GM21786 (cell line): ENCODE measurements at regions not wholly inside any gene's neighbourhood (a gene's known extent, or its start where the extent isn't known, plus 50 kb on each side); places are given as distances from the start of the nearest gene placed in this dataset.

Source experiments
- ATAC-seq: cut with Tn5 transposase; IDR thresholded peaks from one replicate; pipeline ENCODE4 v1.9.1; 2021; ENCODE audit not compliant: unreplicated experiment

DNA sequence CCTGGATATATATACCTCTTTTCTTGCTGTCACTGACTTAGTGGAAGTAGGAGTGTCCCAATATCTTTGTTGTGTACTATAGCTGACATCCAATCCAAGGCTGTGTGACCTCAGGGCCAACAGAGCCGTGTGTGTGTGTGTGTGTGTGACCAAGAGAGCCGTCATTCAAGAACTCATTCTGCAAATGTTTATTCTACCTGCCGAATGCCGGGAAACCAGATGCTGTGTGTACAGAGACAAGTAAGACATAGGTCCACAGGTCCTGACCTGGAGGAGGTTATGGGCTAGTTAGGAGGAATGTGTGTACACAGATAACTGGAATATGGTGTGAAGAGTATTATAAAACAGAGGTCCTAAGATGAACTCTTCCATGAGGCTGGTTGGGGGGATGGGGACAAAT, 190.0 kb downstream of the DHX35 start:
- no peak for ATAC-seq

DNA sequence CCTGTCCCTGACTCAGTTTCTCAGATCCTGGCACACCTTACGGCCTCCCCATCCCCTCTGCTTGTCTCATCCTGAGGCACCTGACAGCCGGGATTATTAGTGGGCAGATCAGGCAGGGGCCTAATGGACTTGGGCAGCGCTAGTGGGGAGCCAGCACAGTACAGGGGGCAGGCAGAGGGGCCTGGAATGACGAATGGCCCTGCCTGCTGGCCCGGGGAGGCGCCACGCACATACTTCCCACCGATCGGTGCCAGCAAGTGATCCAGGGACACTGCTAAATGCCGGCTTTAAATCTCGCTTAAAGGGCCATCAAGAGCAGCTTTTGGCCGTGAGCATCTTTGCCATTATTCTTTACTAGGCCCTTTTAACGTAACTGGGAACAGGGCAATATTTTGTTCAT, 188.4 kb downstream of the DHX35 start:
- no peak for ATAC-seq

DNA sequence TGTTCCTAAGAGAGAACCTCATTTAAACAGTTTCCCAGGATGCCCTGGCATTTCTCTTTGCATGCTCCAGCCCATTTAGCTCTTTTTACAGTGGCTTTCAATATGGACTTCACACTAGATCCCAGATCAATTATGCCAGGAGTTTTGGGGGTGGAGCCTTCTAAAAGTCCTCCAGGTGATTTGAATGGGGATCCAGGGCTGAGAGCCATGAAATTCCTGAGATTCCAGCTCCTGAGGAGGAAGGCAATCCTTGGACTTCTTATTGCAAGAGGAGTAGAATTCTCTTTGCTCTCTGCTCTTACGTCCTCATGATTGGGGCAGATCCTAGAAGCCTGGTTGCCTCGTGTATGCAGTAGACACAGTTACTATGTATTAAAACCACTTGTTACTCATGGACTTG, 184.2 kb downstream of the DHX35 start:
- ATAC-seq = no peak

DNA sequence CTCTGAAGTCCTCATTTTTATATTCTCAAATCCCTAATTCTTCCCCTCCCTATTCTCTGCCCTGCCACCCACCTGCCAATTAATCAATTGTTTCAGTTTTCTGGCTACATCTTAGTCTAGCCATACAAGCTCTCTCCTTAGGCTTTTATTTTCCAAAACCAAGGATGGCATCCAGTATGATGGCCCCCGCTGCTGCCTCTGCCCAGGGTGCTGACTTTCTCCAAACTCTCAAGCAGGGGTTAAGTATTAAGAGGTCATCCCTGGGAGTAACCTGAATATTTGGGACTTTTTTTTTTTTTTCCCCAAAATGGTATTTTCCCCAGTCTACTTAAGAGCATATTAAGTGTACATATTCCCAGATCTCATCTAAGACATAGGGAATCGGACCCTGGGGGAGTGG, 183.8 kb downstream of the DHX35 start:
- no peak for ATAC-seq

GRCh38 chr20:39144757-39145156, 182.6 kb downstream of the DHX35 start:
- no peak for ATAC-seq

GRCh38 chr20:39142407-39143096, 180.4 kb downstream of the DHX35 start:
- no peak for ATAC-seq

- ATAC-seq = no peak
Observed at GRCh38 chr20:39137299-39137698, 175.2 kb downstream of the DHX35 start.

GRCh38 chr20:39136798-39137197, 174.7 kb downstream of the DHX35 start:
- no peak for ATAC-seq

GRCh38 chr20:39135885-39136544, 173.9 kb downstream of the DHX35 start:
- no peak for ATAC-seq

- ATAC-seq = no peak
Observed at GRCh38 chr20:39133201-39133600, 171.1 kb downstream of the DHX35 start.

DNA sequence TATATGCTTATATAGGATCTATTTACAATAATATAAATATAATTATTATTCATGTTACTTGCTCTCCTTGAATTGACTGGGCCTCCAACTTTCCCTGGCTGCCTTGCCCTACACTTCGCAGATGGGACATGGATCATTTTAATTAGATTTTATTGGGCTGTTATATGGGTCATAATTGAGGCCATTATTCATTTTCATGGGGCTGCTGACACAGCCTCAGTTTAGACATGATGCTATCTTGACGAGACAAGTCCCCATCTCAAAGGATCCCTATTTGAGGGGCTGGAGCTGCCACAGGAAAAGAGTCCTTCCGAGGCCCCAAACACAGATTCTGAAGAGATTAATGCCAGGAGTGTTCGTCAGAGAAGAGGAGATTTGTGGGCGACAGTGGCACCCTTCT, 170.4 kb downstream of the DHX35 start:
- no peak for ATAC-seq

GRCh38 chr20:39132093-39132492, 169.9 kb downstream of the DHX35 start:
- no peak for ATAC-seq

DNA sequence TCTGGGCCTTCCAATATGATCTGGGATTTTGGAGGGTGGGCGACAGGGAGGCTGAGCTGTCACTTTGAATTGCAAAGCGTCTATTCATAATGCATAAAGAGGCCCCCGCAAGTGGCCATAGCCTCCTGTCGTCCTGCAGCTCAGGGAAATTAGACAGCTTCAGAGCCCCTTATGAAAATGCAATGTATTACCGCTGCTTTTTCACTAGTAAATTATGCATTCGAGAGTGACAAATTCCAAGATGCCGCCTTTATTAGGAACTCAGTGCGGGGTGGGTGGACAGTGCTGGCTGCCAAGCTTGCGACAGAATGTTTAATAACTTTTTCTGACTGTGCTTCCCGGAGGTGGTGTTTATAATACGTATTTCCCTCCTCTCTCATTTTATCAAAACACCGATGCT, 168.5 kb downstream of the DHX35 start:
- no peak for ATAC-seq

DNA sequence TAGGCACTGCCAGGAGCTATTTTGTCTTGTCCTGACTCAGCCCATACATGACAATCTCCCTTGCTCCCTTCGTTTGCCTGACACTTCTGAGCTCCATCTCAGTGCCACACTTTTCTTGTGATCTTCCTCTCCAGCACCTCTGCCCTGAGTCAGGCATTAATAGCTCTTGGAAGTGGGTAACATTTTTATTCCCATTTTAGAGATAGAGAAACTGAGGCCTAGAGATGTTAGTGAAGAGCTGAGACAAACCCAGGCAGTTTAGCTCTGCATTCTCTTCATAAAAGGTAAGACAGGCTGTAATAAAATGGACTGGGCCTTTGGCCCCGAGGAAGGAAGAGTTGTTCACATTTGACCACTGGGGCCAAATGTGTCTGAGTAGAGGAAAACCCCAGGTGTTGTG, 167.4 kb downstream of the DHX35 start:
- no peak for ATAC-seq

DNA sequence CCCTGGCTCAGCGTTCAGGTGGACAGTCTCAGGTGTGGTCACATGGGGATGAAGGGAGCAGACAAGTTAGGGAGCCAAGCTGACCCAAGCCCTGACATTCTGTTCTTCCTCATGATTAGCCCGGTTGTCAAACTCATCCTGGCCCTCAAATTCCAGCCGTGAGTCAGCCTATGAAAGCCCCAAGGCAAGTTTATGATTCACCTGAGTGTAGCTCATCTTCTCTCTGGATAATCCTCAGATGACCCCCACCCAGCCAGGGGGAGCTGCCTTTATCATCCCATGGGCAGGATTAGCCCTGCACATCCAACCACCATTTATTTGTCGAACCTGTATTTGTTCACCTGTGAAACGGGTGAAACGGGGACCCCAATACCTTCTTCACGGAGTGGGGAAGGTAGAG, 161.9 kb downstream of the DHX35 start:
- ATAC-seq = no peak

- ATAC-seq = no peak
Observed at GRCh38 chr20:39123185-39123557, 161.0 kb downstream of the DHX35 start.

DNA sequence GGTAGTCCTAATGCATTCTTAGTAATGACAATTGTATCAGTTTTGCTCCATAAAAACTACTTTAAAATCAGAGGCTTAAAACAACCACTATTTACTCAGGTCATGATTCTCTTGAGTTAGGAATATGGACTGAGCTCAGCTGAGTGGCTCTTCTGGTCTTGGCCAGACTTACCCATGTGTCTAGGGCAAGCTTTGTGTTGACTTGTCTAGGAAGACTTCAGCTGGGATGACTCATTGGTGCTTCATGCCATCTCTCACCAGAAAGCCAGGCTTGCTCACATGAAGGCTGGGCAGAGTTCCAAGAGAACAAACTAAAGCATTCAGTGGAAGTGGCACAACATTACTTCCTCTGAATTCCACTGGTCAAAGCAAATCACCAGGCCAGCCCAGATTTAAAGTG, 155.3 kb downstream of the DHX35 start:
- ATAC-seq = no peak

DNA sequence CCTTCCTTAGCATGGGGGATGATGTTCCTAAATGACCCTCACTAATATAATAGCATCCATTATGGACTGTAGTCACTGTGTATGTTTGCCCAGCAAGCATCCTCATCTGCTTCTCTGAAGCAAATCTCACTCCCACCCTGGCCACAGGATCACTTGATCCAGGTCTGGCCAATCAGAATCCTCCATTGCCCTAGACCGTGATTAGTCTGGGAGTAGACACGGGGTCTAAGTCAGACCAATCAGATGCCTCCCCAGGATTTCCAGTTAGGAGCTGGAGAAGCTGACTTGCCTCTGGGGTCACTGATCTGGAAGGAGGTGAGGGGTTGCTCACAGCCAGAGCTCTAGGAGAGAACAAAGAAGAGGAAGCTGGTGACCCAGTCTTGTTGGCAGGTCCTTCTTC, 153.9 kb downstream of the DHX35 start:
- no peak for ATAC-seq

- ATAC-seq = no peak
Observed at GRCh38 chr20:39112178-39112743, 150.1 kb downstream of the DHX35 start.

DNA sequence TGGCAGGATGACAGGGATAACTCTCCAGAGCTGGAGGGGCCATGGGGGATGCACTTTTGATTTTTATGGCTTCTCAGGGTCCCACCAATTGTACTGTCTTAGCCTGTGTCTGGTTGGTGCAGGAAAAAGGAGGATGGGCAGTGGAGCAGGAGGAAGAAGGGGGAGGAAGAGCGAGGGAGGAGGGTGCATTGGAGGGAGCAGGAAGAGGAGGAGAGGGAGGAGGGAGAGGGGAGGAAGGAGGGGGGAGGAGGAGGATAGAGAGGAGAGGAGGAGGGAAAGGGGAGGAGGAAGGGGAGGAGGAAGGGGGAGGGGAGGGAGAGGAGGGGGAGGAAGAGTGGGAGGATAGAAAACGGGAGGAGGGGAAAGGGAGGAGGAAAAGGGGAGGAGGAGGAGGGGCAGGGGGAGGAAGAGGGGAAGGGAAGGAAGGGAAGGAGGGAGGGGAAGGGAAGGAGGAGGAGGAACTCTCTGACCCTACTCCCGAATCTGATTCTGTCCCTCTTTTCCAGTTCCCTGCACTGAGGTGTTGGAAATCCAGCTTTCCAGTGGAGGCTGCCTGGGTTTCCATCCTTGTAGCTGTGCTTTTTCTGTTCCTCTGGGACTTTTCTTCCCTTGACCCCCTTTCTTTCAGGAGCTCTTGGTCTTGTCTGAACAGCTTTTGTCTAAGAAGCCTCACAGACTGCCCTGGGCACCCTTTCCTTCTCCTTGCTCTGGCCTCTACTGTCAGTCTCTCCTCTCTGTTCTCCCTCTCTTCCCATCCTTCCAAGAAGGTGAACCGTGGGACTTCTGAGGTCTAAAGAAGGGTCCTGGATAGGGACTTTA, 149.4 kb downstream of the DHX35 start:
- no peak for ATAC-seq

DNA sequence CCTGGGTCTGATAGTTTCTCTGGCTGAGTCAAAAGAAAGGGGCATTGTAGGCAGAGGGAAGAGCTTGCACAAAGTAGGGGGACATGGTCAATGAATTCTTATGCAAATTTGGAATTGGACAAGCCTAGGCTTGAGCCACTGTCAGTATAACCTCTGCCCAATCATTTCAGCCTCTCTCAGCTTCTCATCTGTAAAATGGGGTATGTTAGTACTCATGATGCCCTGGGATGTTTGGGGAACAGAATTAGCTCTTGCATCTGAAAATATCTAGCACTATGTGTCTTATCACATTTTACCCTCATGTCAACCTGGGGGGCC, 148.6 kb downstream of the DHX35 start:
- no peak for ATAC-seq
